ENCODE measurements at regions not wholly inside any gene's neighbourhood (a gene's known extent, or its start where the extent isn't known, plus 50 kb on each side); places are given as distances from the start of the nearest gene placed in this dataset.

- TF ChIP-seq POLR2AphosphoS5 (IDR thresholded peaks at IDR 0.05): no peak
- TF ChIP-seq EP300 (IDR thresholded peaks at IDR 0.05): no peak
- no peak for TF ChIP-seq POLR2A (IDR thresholded peaks at IDR 0.05)
- TF ChIP-seq, protein P1, sequence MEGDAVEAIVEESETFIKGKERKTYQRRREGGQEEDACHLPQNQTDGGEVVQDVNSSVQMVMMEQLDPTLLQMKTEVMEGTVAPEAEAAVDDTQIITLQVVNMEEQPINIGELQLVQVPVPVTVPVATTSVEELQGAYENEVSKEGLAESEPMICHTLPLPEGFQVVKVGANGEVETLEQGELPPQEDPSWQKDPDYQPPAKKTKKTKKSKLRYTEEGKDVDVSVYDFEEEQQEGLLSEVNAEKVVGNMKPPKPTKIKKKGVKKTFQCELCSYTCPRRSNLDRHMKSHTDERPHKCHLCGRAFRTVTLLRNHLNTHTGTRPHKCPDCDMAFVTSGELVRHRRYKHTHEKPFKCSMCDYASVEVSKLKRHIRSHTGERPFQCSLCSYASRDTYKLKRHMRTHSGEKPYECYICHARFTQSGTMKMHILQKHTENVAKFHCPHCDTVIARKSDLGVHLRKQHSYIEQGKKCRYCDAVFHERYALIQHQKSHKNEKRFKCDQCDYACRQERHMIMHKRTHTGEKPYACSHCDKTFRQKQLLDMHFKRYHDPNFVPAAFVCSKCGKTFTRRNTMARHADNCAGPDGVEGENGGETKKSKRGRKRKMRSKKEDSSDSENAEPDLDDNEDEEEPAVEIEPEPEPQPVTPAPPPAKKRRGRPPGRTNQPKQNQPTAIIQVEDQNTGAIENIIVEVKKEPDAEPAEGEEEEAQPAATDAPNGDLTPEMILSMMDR (IDR thresholded peaks at IDR 0.05): no peak
- H3K9me3 ChIP-seq: no peaks in the 10 kb centered on the region
- no peak overlapping the region for H3K27ac ChIP-seq
- H3K4me1 ChIP-seq: peaks cover 5 to 12% (median 7%) of the 10 kb centered on the region in 4 donors
- no peak for DNase-seq
- 64 to 77% methylated on average over 5 of the region's 5 CpGs for WGBS, 2 donors
- H3K36me3 ChIP-seq: no peaks in the 10 kb centered on the region
- ATAC-seq (ENCODE audit: low FRiP score in 2 of 2): no peak
- H3K27me3 ChIP-seq: no peaks in the 10 kb centered on the region
- H3K4me3 ChIP-seq: no peak overlapping the region
These were observed 192.9 kb upstream of the POU3F3 start for GRCh38 chr2:104660991-104661390.

GRCh38 chr2:104664672-104665071 is 189.2 kb upstream of the POU3F3 start:
- 85 to 91% methylated on average over 3 of the region's 3 CpGs for WGBS, 2 donors
- ATAC-seq (ENCODE audit: low FRiP score in 2 of 2) (no peak), DNase-seq (no peak)
- Histone ChIP-seq H3K36me3 (no peaks in the 10 kb centered on the region), H3K4me3 (no peak overlapping the region), H3K27ac (no peak overlapping the region), H3K9me3 (no peaks in the 10 kb centered on the region), H3K4me1 (no peaks in the 10 kb centered on the region), H3K27me3 (no peaks in the 10 kb centered on the region)
- no peak for TF ChIP-seq EP300 (IDR thresholded peaks at IDR 0.05)
- no peak for TF ChIP-seq POLR2AphosphoS5 (IDR thresholded peaks at IDR 0.05)
- TF ChIP-seq, protein P1 (IDR thresholded peaks at IDR 0.05): no peak
- no peak for TF ChIP-seq POLR2A (IDR thresholded peaks at IDR 0.05)

DNA sequence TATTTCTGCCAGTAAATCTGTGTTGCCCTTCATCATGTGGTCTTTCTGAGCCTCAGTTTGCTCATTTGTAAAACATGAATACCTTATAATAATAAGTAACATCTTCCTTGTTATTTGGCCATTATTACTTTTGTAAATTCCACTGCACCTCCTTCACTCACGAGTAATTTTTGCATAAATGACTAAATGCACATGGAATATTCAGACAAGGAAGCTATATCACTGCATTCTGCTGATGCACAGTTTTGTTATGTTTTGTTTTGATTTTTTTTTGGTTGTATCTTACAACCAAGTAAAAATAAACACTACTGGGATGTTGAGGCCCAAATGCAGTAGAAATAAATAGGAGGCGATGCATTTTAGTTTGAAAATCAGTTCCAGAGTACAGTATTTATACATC is 185.3 kb upstream of the POU3F3 start:
- 94 to 95% methylated on average over 2 of the region's 2 CpGs for WGBS, 2 donors
- no peak for ATAC-seq (ENCODE audit: low FRiP score in 2 of 2)

GRCh38 chr2:104673225-104673624 is 180.7 kb upstream of the POU3F3 start:
- no peaks in the 10 kb centered on the region for H3K27me3 ChIP-seq
- no peaks in the 10 kb centered on the region for H3K36me3 ChIP-seq
- WGBS, 2 donors: 67 to 73% methylated on average over 6 of the region's 6 CpGs
- DNase-seq (no peak), ATAC-seq (ENCODE audit: low FRiP score in 2 of 2) (no peak)
- no peaks in the 10 kb centered on the region for H3K4me1 ChIP-seq
- no peaks in the 10 kb centered on the region for H3K9me3 ChIP-seq
- H3K27ac ChIP-seq: no peak overlapping the region
- no peak overlapping the region for H3K4me3 ChIP-seq
- TF ChIP-seq, protein P1 (IDR thresholded peaks at IDR 0.05): no peak
- TF ChIP-seq POLR2AphosphoS5 (IDR thresholded peaks at IDR 0.05) (no peak), POLR2A (IDR thresholded peaks at IDR 0.05) (no peak), EP300 (IDR thresholded peaks at IDR 0.05) (no peak)

More for the DNA sequence above, 185.3 kb upstream of the POU3F3 start:
- H3K4me1 ChIP-seq: no peaks in the 10 kb centered on the region
- H3K9me3 ChIP-seq: no peaks in the 10 kb centered on the region
- no peak overlapping the region for H3K27ac ChIP-seq
- DNase-seq: no peak
- no peak overlapping the region for H3K4me3 ChIP-seq
- no peak for TF ChIP-seq POLR2A (IDR thresholded peaks at IDR 0.05)
- no peaks in the 10 kb centered on the region for H3K36me3 ChIP-seq
- no peaks in the 10 kb centered on the region for H3K27me3 ChIP-seq

GRCh38 chr2:104678181-104678580 is 175.7 kb upstream of the POU3F3 start:
- Histone ChIP-seq H3K27me3 (no peaks in the 10 kb centered on the region), H3K4me1 (no peaks in the 10 kb centered on the region), H3K9me3 (no peaks in the 10 kb centered on the region), H3K36me3 (no peaks in the 10 kb centered on the region), H3K4me3 (no peak overlapping the region), H3K27ac (no peak overlapping the region)
- WGBS, 2 donors: 78 to 87% methylated on average over 5 of the region's 5 CpGs
- TF ChIP-seq, protein P1 (IDR thresholded peaks at IDR 0.05): no peak
- DNase-seq (no peak), ATAC-seq (ENCODE audit: low FRiP score in 2 of 2) (no peak)

Data from upper lobe of left lung (tissue), 6 donors.